Esophagus muscularis mucosa (tissue), 4 donors: ENCODE measurements at regions not wholly inside any gene's neighbourhood (a gene's known extent, or its start where the extent isn't known, plus 50 kb on each side); places are given as distances from the start of the nearest gene placed in this dataset.

Source experiments
- DNase-seq: peaks from one replicate; pipeline ENCODE4 v3.0.0-alpha.2; 2017; ENCODE audit errors: extremely low spot score
- H3K27ac ChIP-seq, 4 donors: fragments of 200-600 bp; sonication (generic); replicated peaks in 1 of 4; 1 replicate in 3 of 4; 2 replicates in 1 of 4; pipeline ENCODE4 v1.5.1; 2016 to 2019; ENCODE audit warnings: mild to moderate bottlenecking in 1 of 4
- H3K27me3 ChIP-seq, 4 donors: fragments of 200-600 bp; sonication (generic); one replicate each; pipeline versions ENCODE4 v1.5.1 to v1.6.0; 2016 to 2019
- H3K36me3 ChIP-seq, 4 donors: fragments of 200-600 bp; sonication (generic); one replicate each; pipeline ENCODE4 v1.5.1; 2016 to 2019
- H3K4me1 ChIP-seq, 4 donors: fragments of 200-600 bp; sonication (generic); one replicate each; pipeline ENCODE4 v1.5.1; 2016 to 2019
- H3K4me3 ChIP-seq, 4 donors: fragments of 200-600 bp; sonication (generic); 1 replicate in 2 of 4; 2 replicates in 2 of 4; pipeline ENCODE4 v1.5.1; 2016 to 2019; ENCODE audit warnings: mild to moderate bottlenecking in 4 of 4, moderate library complexity in 1 of 4
- H3K9me3 ChIP-seq, 4 donors: fragments of 200-600 bp; sonication (generic); 1 replicate in 3 of 4; 2 replicates in 1 of 4; pipeline ENCODE4 v1.5.1; 2016 to 2019
- EP300 ChIP-seq: sonication (generic); formaldehyde crosslinking; IDR thresholded peaks from one replicate; pipeline ENCODE4 v1.6.1; 2017; ENCODE audit warnings: antibody characterized with exemption
- POLR2A ChIP-seq: fragments of 450-650 bp; IDR thresholded peaks from one replicate; pipeline ENCODE4 v1.6.1; 2017; ENCODE audit warnings: antibody characterized with exemption, moderate library complexity, mild to moderate bottlenecking, low read depth
- POLR2AphosphoS5 ChIP-seq, 2 donors: sonication (generic); formaldehyde crosslinking; IDR thresholded peaks; one replicate each; pipeline ENCODE4 v1.6.1; 2017; ENCODE audit warnings: antibody characterized with exemption in 2 of 2
- WGBS: methylation state at CpG from one replicate; pipeline ENCODE4 v1.1.5; 2018; 5-methylcytosine and 5-hydroxymethylcytosine counted together
- intact Hi-C: fragments of 100-400 bp; cut with DNase I; formaldehyde crosslinking; loops from one replicate; pipeline ENCODE4 v1.15.1; 2023
- TF ChIP-seq, protein P1 (sequence below), 3 experiments: fragments of 200-600 bp in 2 of 3; fragments of 450-650 bp in 1 of 3; sonication (generic) in 2 of 3; IDR thresholded peaks; one replicate each; pipeline ENCODE4 v1.5.1; 2017 to 2019; ENCODE audit warnings: antibody characterized with exemption in 3 of 3, mild to moderate bottlenecking in 2 of 3, moderate library complexity in 1 of 3

DNA sequence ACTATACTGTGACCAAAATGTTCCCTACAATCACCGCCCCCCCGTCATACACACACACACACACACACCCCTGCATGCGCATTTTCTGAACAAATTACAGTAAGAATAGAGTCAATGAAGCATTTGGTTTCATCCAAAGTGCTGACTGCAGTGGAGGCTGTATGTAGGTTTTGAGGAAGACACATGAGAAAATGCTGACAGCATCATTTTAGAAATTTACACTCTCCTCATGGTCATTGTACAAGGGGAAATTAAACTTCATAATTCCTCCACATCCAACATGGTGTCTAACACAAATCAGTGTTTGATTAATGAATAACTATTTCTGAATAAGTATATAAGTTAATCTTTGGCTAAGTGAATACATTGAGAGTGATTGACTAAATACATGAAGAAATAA, 1126.8 kb upstream of the PHF14 start:
- WGBS, result 79% methylated on average over 3 of the region's 3 CpGs
- no peak overlapping the region for H3K27ac ChIP-seq
- no peaks in the 10 kb centered on the region for H3K27me3 ChIP-seq
- DNase-seq, result no peak
- H3K4me1 ChIP-seq, result no peaks in the 10 kb centered on the region
- H3K36me3 ChIP-seq, result no peaks in the 10 kb centered on the region
- no peak for TF ChIP-seq POLR2A
- no peak for TF ChIP-seq EP300
- TF ChIP-seq, protein P1, sequence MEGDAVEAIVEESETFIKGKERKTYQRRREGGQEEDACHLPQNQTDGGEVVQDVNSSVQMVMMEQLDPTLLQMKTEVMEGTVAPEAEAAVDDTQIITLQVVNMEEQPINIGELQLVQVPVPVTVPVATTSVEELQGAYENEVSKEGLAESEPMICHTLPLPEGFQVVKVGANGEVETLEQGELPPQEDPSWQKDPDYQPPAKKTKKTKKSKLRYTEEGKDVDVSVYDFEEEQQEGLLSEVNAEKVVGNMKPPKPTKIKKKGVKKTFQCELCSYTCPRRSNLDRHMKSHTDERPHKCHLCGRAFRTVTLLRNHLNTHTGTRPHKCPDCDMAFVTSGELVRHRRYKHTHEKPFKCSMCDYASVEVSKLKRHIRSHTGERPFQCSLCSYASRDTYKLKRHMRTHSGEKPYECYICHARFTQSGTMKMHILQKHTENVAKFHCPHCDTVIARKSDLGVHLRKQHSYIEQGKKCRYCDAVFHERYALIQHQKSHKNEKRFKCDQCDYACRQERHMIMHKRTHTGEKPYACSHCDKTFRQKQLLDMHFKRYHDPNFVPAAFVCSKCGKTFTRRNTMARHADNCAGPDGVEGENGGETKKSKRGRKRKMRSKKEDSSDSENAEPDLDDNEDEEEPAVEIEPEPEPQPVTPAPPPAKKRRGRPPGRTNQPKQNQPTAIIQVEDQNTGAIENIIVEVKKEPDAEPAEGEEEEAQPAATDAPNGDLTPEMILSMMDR (IDR thresholded peaks at IDR 0.05), result no peak
- TF ChIP-seq POLR2AphosphoS5 (IDR thresholded peaks at IDR 0.05), result no peak
- no peak overlapping the region for H3K4me3 ChIP-seq
- intact Hi-C loops, result no loop called here
- H3K9me3 ChIP-seq, result no peaks in the 10 kb centered on the region

DNA sequence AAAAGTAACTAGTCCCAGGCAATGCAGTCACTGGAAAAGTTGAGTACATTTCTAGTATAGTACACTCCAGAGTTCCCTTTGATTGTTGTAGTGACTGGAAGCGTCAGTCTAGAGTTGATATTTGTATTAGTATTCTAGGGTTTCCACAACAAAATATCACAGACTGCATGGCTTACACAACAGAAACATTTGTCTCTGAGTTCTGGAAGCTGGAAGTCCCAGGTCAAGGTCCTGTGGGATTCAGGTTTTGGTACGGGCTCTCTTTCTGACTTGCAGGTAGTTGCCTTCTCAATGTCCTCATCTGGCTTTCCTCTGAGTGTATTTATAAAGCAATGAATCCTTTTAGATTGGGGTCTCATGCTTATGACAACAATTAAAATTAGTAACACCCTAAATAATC, 1119.1 kb upstream of the PHF14 start:
- H3K4me1 ChIP-seq, result no peaks in the 10 kb centered on the region
- H3K9me3 ChIP-seq, result no peaks in the 10 kb centered on the region
- TF ChIP-seq POLR2A (no peak), EP300 (no peak), POLR2AphosphoS5 (IDR thresholded peaks at IDR 0.05) (no peak)
- TF ChIP-seq, protein P1 (IDR thresholded peaks at IDR 0.05), result no peak
- intact Hi-C loops, result no loop called here
- no peak overlapping the region for H3K4me3 ChIP-seq
- no peaks in the 10 kb centered on the region for H3K36me3 ChIP-seq
- DNase-seq, result no peak
- WGBS, result 96% methylated on average over 2 of the region's 2 CpGs
- no peak overlapping the region for H3K27ac ChIP-seq
- no peaks in the 10 kb centered on the region for H3K27me3 ChIP-seq

DNA sequence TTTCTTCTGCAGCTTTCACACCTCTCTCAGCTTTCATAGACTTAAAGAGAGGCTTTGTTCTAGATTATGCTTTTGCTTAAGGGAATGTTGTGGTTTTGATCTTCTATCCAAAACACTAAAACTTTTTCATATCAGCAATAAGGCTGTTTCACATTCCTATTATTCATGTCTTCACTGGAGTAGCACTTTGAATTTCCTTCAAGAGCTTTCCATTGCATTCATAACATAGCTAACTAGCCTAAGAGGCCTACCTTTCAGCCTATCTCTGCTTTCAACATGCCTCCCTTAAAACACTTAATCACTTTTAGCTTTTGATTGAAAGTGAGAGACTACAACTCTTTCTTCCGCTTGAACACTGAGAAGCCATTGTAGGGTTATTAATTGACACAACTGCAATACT, 1117.0 kb upstream of the PHF14 start:
- H3K27ac ChIP-seq, result no peak overlapping the region
- no peaks in the 10 kb centered on the region for H3K36me3 ChIP-seq
- no peaks in the 10 kb centered on the region for H3K27me3 ChIP-seq
- DNase-seq, result no peak
- no peaks in the 10 kb centered on the region for H3K4me1 ChIP-seq
- WGBS, result 97% methylated on average over 1 of the region's 1 CpG
- intact Hi-C loops, result no loop called here
- TF ChIP-seq, protein P1 (IDR thresholded peaks at IDR 0.05), result no peak
- TF ChIP-seq EP300 (no peak), POLR2A (no peak), POLR2AphosphoS5 (IDR thresholded peaks at IDR 0.05) (no peak)
- no peaks in the 10 kb centered on the region for H3K9me3 ChIP-seq
- no peak overlapping the region for H3K4me3 ChIP-seq

DNA sequence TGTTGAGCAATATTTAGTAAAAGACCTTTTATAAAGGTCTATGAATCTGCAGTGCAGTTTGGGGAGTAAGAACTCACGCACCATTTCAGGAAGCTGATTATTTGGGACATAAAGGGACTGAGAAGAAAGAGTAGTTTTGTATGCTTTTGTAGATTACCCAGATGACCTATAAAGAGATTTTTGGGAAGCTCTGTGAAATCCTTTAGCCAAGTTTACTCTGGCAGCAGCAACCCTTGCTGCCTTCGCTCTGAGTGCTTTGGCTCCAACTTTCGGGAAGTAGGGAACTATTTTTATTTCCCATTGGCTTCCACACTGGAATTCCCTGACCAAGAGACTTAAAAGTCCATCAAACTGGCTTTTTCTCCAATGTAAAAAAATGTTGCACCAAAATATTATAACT, 1110.1 kb upstream of the PHF14 start:
- Histone ChIP-seq H3K27me3 (no peaks in the 10 kb centered on the region), H3K9me3 (no peaks in the 10 kb centered on the region), H3K27ac (no peak overlapping the region), H3K4me3 (no peak overlapping the region), H3K4me1 (peaks cover 0 to 4% (median 3%) of the 10 kb centered on the region in 4 donors), H3K36me3 (no peaks in the 10 kb centered on the region)
- WGBS, result 22% methylated on average over 3 of the region's 3 CpGs
- TF ChIP-seq, protein P1 (IDR thresholded peaks at IDR 0.05), result no peak
- no peak for TF ChIP-seq EP300
- intact Hi-C loops, result no loop called here
- no peak for DNase-seq

DNA sequence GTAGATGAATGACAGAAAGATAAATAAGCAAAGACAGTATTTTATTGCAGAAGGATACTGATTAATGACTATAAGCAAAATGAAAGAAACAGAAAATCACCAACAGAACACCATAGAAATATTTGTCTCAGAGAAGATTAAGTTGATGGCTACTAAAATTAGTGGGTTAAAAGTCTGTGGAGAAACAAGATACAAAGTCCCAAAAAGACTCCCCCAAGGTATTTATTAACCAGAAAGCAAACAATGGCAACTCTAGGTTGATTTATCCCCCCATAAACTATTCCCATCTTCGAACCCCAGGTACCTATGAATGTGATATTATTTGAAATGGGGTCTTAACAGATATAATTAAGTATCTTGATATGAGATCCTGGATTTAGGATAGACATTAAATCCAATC, 1104.5 kb upstream of the PHF14 start:
- no peaks in the 10 kb centered on the region for H3K9me3 ChIP-seq
- TF ChIP-seq, protein P1 (IDR thresholded peaks at IDR 0.05), result no peak
- TF ChIP-seq POLR2A (no peak), POLR2AphosphoS5 (IDR thresholded peaks at IDR 0.05) (no peak), EP300 (no peak)
- no peak overlapping the region for H3K27ac ChIP-seq
- H3K4me1 ChIP-seq, result no peaks in the 10 kb centered on the region
- 52% methylated on average over 1 of the region's 1 CpG for WGBS
- no peak overlapping the region for H3K4me3 ChIP-seq
- DNase-seq, result no peak
- H3K27me3 ChIP-seq, result no peaks in the 10 kb centered on the region
- intact Hi-C loops, result no loop called here
- no peaks in the 10 kb centered on the region for H3K36me3 ChIP-seq
